ENCODE measurements at regions not wholly inside any gene's neighbourhood (a gene's known extent, or its start where the extent isn't known, plus 50 kb on each side); places are given as distances from the start of the nearest gene placed in this dataset.
"Not testable (repeated sequence)": the region's sequence is repeated elsewhere in the genome, so short reads cannot be mapped to it uniquely, and the experiment has no call there.

GRCh38 chr18:1503847-1504246, 599.2 kb downstream of the ADCYAP1 start:
- DNase-seq, result no peak

GRCh38 chr18:1505856-1506255, 601.2 kb downstream of the ADCYAP1 start:
- DNase-seq, result no peak

- DNase-seq, result no peak
Measured at GRCh38 chr18:1510542-1511179, 606.0 kb downstream of the ADCYAP1 start.

- DNase-seq, result no peak
Measured at GRCh38 chr18:1511619-1512311, 607.1 kb downstream of the ADCYAP1 start.

DNA sequence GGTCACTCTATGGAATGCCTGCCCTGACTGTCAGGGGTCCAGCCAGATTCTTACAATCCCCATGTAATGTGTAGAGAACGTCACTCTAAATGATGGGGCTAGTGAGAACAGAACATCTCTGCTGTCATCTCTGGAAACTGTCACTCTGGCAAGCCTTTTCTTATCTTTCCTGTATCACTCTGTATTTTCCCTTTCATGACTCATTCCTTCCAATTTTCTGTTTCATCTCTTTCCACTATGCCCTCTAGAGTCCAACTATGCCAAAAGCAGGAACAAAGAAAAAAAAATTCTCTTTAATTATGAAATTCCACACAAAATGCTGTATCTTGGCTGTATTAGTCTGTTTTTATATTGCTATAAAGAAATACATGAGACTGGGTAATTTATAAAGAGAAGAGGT, 608.8 kb downstream of the ADCYAP1 start:
- no peak for DNase-seq

DNA sequence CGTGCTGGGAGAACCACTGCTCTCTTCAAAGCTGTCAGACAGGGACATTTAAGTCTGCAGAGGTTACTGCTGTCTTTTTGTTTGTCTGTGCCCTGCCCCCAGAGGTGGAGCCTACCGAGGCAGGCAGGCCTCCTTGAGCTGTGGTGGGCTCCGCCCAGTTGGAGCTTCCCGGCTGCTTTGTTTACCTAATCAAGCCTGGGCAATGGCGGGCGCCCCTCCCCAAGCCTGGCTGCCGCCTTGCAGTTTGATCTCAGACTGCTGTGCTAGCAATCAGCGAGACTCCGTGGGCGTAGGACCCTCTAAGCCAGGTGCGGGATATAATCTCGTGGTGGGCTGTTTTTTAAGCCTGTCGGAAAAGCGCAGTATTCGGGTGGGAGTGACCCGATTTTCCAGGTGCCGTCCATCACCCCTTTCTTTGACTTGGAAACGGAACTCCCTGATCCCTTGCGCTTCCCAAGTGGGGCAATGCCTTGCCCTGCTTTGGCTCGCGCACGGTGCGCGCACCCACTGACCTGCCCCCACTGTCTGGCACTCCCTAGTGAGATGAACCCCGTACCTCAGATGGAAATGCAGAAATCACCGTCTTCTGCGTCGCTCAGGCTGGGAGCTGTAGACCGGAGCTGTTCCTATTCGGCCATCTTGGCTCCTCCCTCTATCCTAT, 617.0 kb downstream of the ADCYAP1 start:
- DNase-seq, result not testable (repeated sequence)

DNA sequence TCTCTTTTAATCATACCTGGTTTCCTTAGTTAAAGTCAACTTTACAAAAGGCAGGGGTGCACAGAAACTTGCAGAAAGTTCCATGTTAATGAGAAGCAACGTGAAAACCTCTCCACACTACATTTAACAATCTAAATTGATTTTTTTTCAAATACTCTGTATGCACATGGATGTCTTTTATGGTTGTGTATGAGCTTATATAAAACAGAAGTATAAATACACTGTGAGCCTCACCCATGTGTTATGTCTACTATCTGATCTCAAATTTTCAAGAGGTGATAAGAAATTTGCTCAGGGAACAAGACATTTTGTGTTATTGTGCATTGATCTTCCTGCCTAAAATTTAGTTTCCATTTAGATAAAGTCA, 617.6 kb downstream of the ADCYAP1 start:
- DNase-seq, result no peak

- no peak for DNase-seq
Measured at GRCh38 chr18:1526991-1527390, 622.3 kb downstream of the ADCYAP1 start.

- no peak for DNase-seq
Measured at GRCh38 chr18:1527805-1528204, 623.1 kb downstream of the ADCYAP1 start.

DNA sequence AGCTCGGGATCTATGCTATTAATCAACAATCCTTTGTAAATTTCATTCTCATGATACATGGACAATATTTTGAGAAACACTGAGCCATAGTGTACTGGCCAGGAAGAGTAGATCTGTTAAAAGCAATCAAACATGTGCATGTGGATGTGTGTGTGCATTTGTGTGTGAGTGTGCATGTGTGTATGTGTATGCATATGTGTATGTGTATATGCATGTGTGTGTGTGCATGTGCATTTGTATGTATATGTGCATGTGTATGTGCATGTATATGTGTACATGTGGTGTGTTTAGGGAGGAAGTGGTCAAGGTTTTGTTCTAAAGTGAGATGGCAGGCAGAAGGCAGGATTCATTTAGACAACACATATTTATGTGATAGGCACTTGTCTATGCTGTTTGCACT, 623.8 kb downstream of the ADCYAP1 start:
- DNase-seq, result no peak

GRCh38 chr18:1528964-1529509, 624.4 kb downstream of the ADCYAP1 start:
- DNase-seq, result no peak

GRCh38 chr18:1530650-1531049, 626.0 kb downstream of the ADCYAP1 start:
- DNase-seq, result no peak

DNA sequence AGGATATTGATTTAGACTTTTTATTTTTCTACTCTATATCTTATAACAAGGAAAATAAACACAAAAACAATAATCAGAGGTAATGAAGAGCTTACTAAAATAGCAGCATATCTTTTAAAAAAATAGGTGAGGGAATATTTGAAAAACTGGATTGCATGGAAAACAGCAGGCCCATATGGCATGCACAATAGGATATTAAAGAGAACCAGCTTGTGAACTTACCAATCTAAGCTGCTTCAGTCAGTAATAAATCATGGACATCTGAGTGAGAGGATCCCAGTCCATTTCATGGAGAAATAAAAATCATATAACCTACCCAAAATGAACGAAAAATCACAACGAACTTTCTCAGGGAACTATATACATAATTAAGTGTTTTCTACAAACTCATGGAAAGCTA, 634.6 kb downstream of the ADCYAP1 start:
- no peak for DNase-seq

DNA sequence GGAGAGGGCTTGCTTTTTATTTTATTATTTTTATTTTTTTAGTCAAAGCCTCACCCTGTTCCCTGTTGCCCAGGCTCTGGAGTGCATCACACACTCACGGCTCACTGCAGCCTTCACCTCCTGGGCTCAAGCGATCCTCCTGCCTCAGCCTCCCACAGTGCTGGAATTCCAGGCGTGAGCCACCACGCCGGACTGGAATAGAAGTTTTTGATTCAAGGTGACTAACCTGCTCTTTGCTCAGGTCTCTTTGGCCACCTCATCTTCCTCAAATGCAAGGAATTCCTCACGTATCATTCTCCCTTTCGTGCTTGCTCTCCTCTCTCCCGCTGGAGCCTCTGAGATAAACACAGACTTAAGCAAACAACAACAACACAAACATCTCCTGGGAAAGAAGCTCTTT, 636.8 kb downstream of the ADCYAP1 start:
- DNase-seq, result no peak

GRCh38 chr18:1542230-1542774, 637.6 kb downstream of the ADCYAP1 start:
- DNase-seq, result no peak

DNA sequence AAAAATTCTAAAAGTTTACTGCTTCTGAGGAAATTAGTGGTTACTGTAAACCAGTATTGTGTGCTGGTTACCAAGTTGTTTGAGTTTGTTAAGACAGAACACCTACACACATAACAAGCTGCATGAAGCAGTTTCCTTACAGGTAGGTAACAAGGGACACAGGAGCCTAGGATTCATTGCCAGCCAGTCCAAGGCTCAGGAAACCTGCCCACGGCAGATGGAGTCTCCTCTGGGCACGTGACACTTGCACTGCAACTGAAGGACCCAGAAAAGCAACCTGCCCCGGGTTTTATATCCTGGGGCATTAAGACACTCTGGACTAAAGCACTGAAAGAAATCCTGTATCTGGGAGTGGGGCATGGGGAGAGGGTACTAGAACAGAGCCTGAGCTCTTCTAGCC, 639.3 kb downstream of the ADCYAP1 start:
- DNase-seq, result no peak

- DNase-seq, result not testable (repeated sequence)
Measured at GRCh38 chr18:1557711-1558110, 653.0 kb downstream of the ADCYAP1 start.

DNA sequence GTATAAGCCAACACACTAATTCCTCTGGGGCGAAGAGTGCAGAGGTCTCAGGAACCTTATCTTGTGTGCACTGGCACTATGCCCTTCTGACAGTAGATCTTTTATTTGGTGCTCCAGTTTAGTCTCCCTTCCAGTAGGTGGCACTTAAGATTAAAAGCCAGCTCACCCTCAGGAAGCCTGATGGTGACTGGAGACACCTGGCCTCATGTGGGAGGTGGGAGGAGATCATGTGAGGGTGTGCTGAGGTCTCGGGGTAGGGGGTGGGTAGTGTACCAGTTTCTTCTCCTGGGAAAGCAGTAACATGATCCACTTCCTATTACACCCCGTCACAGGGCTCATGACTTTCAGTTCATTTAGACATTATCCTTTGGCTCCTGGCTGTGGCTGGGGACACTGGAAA, 654.9 kb downstream of the ADCYAP1 start:
- no peak for DNase-seq

GRCh38 chr18:1564793-1565192, 660.1 kb downstream of the ADCYAP1 start:
- no peak for DNase-seq

GRCh38 chr18:1571206-1571605, 666.5 kb downstream of the ADCYAP1 start:
- no peak for DNase-seq

- no peak for DNase-seq
Measured at GRCh38 chr18:1573732-1574131, 669.1 kb downstream of the ADCYAP1 start.

GRCh38 chr18:1575084-1575483, 670.4 kb downstream of the ADCYAP1 start:
- DNase-seq, result no peak

GRCh38 chr18:1578505-1578904, 673.8 kb downstream of the ADCYAP1 start:
- DNase-seq, result no peak

DNA sequence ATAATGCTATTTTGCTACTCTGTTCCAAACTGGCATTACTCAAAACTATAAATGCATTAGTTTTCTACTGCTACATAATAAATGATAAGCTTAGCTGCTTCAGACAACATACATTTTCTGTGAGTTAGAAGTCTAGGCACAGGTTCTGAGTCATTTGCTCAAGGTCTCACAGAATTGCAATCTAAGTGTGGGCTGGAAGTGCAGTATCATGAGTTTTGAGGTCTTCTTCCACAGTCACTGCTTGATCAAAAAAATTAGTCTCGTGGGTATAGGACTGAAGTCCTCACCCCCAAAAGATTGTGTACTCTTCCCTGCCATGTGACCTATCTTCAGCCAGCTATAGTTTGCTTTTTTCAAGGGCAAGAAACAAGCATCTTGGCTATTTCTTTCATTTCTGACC, 676.9 kb downstream of the ADCYAP1 start:
- no peak for DNase-seq

All from dermis blood vessel endothelial cell (primary cell).